ENCODE measurements at regions not wholly inside any gene's neighbourhood (a gene's known extent, or its start where the extent isn't known, plus 50 kb on each side); places are given as distances from the start of the nearest gene placed in this dataset.

GRCh38 chr10:44635176-44635575 is 250.3 kb upstream of the CXCL12 start:
- no peak for TF ChIP-seq ZNF274 (IDR thresholded peaks at IDR 0.05; ENCODE audit: low read depth, low read length)
- TF ChIP-seq YY1 (IDR thresholded peaks at IDR 0.05; ENCODE audit: insufficient read depth, insufficient read length), result no peak
